H1 (cell line): ENCODE measurements at regions not wholly inside any gene's neighbourhood (a gene's known extent, or its start where the extent isn't known, plus 50 kb on each side); places are given as distances from the start of the nearest gene placed in this dataset.

Source experiments
- BACH1 ChIP-seq: IDR thresholded peaks from 2 replicates; pipeline ENCODE4 v1.6.1; 2012; ENCODE audit warnings: low read length, improper control_type of control experiment
- FOSL1 ChIP-seq: IDR thresholded peaks from 2 replicates; pipeline ENCODE4 v1.6.1; 2011; ENCODE audit warnings: mild to moderate bottlenecking, low read depth, low read length, moderate library complexity; ENCODE audit not compliant: insufficient read depth
- JUN ChIP-seq: IDR thresholded peaks from 2 replicates; pipeline ENCODE4 v1.6.1; 2011; ENCODE audit warnings: low read depth, mild to moderate bottlenecking, improper control_type of control experiment, low read length
- KDM5A ChIP-seq: fragments of 200-600 bp; IDR thresholded peaks from 2 replicates; pipeline ENCODE4 v1.7.1; 2012; ENCODE audit warnings: mild to moderate bottlenecking, low read length, inconsistent platforms, mixed read lengths
- POLR2AphosphoS5 ChIP-seq: IDR thresholded peaks from 2 replicates; pipeline ENCODE4 v1.6.1; 2011; ENCODE audit warnings: low read depth, low read length
- SIN3A ChIP-seq, 2 experiments: IDR thresholded peaks in 1 of 2; conservative IDR thresholded peaks in 1 of 2; 2 replicates each; pipeline ENCODE4 v1.6.1; 2011 to 2012; ENCODE audit warnings: low read length in 2 of 2, improper control_type of control experiment in 1 of 2, low read depth in 1 of 2, mild to moderate bottlenecking in 1 of 2
- TAF1 ChIP-seq: IDR thresholded peaks from 2 replicates; pipeline ENCODE4 v1.6.1; 2011; ENCODE audit warnings: mild to moderate bottlenecking, low read depth, low read length
- TF ChIP-seq, protein P1 (sequence below): IDR thresholded peaks from 2 replicates; pipeline ENCODE4 v1.6.1; 2012; ENCODE audit warnings: inconsistent platforms

GRCh38 chr1:234981758-234982157, 146.9 kb downstream of the TOMM20 start (continued):
- TF ChIP-seq, protein P1, sequence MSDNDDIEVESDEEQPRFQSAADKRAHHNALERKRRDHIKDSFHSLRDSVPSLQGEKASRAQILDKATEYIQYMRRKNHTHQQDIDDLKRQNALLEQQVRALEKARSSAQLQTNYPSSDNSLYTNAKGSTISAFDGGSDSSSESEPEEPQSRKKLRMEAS = no peak
- no peak for TF ChIP-seq BACH1
- TF ChIP-seq FOSL1 = no peak
- no peak for TF ChIP-seq TAF1
- TF ChIP-seq SIN3A (conservative IDR thresholded peaks at IDR 0.05 in 1 of 2, IDR thresholded peaks at IDR 0.05 in 1 of 2; ENCODE audit: low read depth in 1 of 2, low read length in 2 of 2) = no peak
- TF ChIP-seq JUN = no peak
- TF ChIP-seq KDM5A = no peak
- TF ChIP-seq POLR2AphosphoS5 = no peak
